A673 (cell line): ENCODE measurements at regions not wholly inside any gene's neighbourhood (a gene's known extent, or its start where the extent isn't known, plus 50 kb on each side); places are given as distances from the start of the nearest gene placed in this dataset.

Experiments
- CTCF ChIP-seq: fragments of 300-800, 200-600 bp; sonication (generic); conservative IDR thresholded peaks from 2 replicates; pipeline ENCODE4 v1.5.1; 2017; ENCODE audit warnings: low read depth, mild to moderate bottlenecking, antibody characterized with exemption, low read length, moderate library complexity, mixed read lengths
- EZH2 ChIP-seq: fragments of 200-600 bp; sonication (generic); IDR thresholded peaks from 2 replicates; pipeline ENCODE4 v1.6.1; 2017; ENCODE audit warnings: borderline replicate concordance, low read depth, mild to moderate bottlenecking, mixed read lengths, antibody characterized with exemption, low read length; ENCODE audit not compliant: poor library complexity, severe bottlenecking

GRCh38 chr10:109464949-109465348 lies 458.4 kb downstream of the XPNPEP1 start:
- TF ChIP-seq CTCF (no peak), EZH2 (no peak)
